ENCODE measurements at regions not wholly inside any gene's neighbourhood (a gene's known extent, or its start where the extent isn't known, plus 50 kb on each side); places are given as distances from the start of the nearest gene placed in this dataset.
"Not testable (repeated sequence)": the region's sequence is repeated elsewhere in the genome, so short reads cannot be mapped to it uniquely, and the experiment has no call there.

DNA sequence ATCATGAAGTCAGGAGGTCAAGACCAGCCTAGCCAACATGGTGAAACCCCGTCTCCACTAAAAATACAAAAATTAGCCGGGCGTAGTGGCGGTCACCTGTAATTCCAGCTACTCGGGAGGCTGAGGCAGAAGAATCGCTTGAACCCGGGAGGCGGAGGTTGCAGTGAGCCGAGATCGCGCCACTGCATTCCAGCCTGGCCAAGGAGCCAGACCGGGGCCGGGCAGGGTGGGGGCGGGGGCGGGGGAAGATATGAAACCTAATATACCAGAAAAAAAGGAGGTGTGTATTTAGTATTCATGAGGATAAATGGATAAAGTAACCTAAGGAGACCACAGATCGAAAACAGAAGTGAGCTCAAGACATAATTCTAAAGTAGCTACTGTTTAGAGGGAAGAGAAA, 186.5 kb upstream of the KCND2 start:
- not testable (repeated sequence) for DNase-seq (ENCODE audit: low read depth)

DNA sequence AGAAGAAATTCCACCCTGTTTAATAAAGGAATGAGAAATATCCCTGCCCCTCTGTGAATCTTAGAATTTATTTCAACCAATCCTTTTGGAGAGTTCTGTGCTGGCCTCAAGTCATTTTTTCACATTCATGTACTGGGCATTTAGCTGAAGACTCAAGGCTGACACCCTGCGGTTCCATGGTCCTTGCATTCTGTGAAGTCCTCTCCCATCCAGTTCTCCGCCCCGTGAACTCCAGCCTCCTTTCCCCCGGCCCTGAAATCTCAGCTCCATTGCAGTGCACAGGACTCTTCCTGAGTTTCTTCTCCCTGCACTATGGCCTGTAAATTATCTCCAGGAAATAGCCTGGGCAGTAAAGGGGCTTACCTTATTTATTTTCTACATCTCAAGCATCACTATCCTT, 183.0 kb upstream of the KCND2 start:
- no peak for DNase-seq (ENCODE audit: low read depth)

DNA sequence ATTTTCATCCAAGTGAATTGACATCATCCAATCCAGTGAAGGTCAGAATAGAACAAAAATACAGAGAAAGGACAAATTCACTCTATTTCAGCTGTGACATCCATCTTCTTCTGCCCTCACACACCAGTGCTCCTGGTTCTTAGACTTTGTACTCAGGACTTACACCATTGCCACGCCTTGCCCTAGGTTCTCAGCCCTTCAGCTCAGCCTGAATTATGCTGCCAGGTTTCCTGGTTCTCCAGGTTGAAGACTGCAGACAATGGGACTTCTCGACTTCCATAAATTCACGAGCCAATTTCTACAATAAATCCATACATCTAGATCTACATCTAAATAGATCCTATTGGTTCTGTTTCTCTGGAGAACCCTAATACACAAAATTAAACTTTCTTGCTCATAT, 181.2 kb upstream of the KCND2 start:
- DNase-seq (ENCODE audit: low read depth): no peak

DNA sequence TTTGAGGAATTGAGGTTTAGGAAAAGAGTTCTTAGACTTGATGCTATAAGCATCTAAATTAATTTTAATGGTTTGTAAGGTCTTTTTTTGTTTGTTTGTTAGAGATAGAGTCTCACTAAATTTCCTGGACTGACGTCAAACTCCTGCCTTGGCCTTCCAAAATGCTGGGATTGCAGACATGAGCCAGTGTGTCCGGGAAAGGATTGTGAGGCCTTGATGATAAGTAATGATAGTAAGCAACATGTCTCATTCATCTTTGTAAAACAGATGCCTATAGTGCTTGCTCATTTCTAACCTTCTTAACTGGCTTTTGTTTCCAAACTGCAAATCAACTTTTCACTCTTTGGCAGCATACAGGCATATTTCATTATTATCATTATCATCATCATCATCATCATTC, 176.0 kb upstream of the KCND2 start:
- DNase-seq (ENCODE audit: low read depth): no peak

DNA sequence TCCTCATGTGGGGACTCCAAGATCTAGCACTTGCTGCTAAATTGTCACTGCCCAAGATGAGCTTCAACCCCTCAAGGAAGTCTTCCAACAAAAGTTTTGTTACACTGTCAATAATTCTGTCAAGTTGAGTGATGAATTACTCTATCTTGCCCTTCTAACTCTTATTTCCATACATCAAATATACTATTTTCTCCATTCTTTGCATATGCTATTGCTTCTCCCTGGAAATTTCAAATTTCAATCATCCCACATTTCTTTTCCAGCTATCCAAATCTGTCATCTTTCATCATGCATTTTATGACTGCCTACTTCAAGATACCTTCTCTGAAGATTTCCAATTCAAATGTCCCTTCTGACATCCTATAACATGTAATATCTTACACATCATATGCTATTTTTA, 175.2 kb upstream of the KCND2 start:
- DNase-seq (ENCODE audit: low read depth): no peak

DNA sequence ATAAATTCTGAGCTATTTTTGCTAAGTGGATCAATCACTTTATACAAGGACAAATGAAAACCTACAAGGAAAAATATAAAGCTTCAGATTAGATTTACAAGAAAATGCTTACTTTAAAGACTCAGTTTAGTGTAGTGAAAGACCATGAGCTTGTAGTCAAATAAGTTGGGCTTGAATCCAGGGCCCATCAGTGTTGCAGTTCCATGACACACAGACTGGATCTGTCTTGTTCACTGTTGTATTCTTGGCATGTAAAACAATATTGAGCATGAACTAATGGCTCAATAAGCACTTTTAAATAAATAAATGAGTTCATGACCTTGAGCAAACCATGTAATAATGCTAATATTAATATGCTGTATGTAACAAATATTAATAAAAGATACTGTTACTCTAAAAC, 164.6 kb upstream of the KCND2 start:
- DNase-seq (ENCODE audit: low read depth): no peak

DNA sequence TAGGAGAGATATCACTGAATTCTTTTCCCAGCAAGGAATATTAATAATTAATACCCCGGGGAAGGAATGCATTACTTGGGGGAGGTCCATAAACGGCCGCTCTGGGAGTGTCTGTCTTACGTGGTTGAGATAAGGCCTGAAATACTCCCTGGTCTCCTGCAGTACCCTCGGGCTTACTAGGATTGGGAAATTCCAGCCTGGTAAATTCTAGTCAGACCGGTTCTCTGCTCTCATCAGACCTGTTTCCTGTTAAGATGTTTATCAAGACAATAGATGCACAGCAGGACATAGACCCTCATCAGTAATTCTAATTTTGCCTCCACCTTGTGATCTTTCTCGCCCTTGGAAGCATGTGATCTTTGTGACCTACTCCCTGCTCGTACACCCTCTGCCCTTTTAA, 162.8 kb upstream of the KCND2 start:
- DNase-seq (ENCODE audit: low read depth): no peak

DNA sequence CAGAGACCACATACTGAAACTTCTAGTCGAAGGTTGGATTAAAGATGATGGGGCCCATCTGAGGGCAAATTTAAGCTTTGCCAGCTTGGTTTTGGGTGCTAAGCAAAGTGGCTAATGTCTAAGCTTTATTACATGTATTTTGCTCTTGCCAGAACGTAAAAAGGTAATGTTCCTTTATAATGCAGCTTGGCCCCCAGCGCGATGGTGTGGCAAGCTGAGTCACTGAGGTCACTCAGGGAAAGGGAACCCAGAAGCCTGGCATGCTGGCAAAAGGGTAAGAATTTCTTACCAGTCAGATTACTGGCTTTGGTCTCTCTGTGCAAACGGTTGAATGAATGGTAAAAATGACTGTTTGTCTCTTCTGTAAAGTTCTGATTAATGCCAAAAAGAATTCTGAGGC, 158.3 kb upstream of the KCND2 start:
- DNase-seq (ENCODE audit: low read depth): no peak

DNA sequence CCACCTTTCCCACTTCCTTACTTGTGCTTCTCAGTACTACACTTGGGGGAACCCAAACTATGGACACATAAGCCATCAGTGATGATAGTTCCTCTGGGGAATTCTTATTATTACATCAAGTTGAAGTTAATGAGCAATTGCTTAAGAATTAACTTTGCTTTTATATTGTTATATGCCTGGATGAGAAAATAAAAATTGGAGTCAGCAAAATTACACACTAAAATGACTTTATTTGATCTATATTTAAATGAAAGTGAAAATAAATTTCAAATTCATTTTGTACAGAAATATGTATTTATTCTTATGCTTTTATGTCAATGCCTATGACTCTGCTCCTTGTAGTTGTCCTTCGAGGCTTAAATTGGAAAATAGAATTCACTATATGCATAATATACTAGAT, 149.4 kb upstream of the KCND2 start:
- no peak for DNase-seq (ENCODE audit: low read depth)

DNA sequence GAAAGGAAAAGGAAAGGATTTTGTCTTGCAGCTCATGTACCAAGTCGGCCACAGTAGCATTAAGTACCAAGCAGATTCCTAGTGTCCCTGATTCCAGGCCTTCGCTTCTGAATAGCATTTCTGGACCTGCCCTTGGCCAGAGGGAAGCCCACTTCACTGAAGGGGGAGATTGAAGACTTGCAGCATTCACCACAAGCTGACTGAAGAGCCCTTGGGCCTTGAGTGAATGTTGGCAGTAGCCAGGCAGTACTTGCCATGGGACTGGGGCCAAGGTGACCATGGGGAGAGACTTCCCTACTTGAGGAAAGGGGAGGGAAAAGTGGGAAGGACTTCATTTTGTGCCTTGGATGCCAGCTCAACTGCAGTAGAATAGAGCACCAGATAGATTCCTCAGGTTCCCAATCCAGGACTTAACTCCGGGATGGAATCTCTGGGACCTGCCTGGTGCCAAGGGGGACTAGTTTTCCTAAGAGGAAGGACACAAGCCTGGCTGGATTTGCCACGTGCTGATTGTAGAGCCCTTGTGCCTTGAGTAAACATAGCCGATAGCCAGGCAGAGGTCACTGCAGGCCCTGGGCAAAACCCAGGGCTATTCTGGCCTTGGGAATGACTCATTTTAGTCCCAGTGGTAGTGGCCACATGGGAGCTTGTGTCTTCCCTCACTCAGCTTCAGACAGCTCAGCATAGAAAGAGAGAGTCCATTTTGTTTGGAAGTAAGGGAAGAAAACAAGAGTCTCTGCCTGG, 141.7 kb upstream of the KCND2 start:
- no peak for DNase-seq (ENCODE audit: low read depth)

DNA sequence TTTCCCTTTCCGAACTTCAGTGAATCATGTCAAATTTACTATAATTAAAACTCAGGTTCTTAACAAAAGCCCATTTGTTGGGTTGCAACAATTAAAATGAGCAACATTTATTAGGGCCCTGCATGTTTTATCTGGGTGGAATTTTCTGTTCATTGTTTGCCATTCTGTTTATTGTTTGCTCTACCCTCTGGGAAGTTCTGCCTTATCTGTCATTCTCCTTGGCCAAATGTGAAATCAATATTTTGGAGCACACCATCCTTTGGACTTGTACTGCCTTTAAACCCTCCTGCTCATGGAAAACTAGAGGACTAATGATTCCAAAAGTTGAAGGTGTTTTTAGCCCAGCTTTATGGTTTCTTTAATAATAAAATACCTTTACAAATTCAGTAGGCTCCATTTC, 134.5 kb upstream of the KCND2 start:
- no peak for DNase-seq (ENCODE audit: low read depth)

DNA sequence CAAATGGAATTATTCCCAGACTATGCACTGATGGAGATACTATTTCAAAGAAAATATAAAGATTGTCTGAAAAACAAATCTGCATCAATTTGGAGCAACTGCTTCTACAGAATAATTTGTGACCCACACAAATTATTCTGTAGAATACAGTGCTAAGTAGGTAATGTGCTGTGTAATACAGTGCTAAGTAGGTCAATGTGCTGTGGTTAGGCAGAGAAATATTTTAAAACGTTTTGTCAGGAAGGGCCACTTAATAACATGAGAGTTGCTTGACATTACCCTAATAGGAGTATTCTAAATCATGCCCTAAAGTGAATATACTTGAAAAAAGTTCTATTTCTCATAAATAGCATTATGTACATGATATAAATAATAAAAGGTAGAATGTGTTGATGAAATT, 116.5 kb upstream of the KCND2 start:
- DNase-seq (ENCODE audit: low read depth): no peak

DNA sequence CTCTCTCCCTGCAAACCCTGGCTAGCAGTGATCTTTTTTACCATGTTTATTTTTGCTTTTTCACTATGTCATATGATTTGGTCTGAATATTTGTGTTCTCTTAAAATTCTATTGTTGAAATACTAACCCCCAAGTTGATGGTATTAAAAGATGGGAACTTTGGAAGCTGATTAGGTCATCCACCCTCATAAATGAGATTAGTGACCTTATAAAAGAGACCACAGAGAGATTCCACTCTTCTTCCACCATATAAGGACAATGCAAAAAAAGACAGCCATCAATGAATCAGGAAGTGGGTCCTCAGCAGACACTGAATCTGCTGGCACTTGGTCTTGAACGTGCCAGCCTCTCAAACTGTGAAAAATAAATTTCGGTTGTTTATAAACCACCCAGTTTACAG, 112.8 kb upstream of the KCND2 start:
- DNase-seq (ENCODE audit: low read depth): no peak

DNA sequence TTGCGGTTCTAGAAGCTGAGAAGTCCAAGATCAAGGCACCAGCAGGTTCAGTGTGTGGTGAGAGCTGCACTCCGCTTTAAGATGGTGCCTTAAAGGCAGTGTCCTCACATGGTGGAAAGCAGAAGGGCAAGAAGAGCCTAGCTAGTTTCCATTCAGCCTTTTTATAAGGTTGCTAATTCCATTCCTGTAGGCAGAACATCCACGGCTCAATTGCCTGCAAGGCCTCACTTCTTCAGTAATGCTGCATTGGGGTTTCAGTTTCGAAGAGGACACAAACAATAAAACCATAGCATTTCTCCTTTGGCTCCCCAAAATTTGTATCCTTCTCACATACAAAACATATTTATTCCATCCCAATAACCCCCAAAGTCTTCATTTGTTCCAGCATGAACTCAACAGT, 109.5 kb upstream of the KCND2 start:
- no peak for DNase-seq (ENCODE audit: low read depth)

DNA sequence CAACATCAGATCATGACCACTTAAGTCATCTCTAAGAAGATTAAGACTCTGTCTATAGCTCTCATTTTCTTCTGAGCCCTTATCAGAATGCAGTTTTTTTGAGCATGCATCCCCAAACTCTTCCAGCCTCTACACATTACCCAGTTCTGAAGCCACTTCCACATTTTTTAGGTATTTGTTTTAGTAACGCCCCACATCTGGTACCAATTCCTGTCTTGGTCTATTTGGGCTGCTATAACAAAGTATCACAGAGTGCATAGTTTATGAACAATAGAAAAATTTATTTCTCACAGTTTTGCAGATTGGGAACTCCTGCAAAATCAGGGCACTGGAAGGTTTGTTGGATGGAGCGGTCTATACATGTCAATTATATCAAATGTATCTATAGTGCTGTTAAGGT, 107.7 kb upstream of the KCND2 start:
- DNase-seq (ENCODE audit: low read depth): no peak

DNA sequence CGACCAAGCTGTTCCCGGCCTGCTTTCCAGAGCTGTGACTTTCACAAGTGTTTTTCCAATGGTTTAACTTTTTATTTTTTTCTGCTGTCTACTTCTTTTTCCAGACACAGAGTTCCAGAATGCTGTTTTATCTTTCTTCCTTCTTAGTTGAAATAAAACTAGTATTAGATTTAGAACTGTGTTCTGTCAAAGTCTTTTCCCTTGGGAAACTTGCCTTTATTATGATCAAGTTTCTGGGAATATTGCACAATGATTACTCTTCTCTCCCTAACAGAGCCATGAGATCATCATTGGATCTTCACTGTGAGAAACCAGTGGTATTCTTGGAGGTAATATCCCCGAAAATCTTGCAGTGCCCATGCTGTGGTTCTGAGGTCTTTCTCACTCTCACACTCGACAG, 104.9 kb upstream of the KCND2 start:
- DNase-seq (ENCODE audit: low read depth): no peak

DNA sequence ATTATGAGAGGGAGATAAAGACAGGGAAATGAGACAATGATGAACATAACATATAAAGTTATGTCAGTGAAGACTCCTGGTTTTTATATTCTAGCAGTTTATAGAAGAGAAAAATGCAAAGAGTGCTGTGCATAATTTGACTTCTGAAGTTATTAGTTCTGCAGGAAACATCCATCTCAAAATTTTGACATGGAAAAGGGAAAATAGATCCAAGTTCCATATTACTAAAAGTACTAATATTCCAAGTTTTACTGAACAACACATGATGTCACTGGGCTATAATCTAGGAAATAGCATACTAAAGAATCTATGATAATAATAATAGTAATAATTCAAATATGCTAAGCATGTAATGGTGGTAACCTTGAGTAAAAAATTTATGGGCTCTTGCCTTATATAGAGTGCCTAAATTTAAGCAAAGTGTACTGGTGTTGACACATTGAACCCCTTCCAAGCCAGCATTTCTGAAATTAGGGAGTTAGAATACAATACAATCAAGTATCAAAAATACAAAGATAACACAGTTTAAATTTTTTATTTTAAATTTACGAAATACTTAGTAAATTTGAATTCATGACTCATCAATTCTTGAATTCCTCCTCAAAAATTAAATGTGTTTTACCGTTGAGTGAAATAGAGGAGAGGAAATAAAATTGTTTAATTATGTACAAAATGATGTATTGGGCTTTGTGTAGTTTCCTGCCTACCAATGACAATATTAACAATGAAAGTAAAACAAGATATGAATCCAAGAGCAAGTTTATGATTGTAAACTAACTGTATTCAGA, 102.8 kb upstream of the KCND2 start:
- DNase-seq (ENCODE audit: low read depth): no peak

DNA sequence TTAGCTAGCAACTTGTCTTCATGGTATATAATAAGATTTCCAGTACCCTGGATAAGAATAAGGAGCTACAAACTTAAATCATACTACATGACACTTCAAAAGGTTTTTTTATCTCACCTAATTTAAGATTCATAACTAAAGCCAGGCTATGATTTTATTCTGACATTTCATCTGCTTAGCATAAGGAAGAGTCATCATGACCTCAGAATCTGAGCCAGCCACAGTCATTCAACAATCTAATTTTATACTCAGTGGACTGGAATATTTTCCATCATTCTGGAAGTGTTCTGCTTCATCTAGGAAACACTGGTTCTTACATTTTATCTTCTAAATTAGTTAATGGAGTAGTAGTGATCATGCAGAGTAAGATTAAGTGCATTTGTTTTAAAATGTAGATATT, 102.1 kb upstream of the KCND2 start:
- DNase-seq (ENCODE audit: low read depth): no peak

DNA sequence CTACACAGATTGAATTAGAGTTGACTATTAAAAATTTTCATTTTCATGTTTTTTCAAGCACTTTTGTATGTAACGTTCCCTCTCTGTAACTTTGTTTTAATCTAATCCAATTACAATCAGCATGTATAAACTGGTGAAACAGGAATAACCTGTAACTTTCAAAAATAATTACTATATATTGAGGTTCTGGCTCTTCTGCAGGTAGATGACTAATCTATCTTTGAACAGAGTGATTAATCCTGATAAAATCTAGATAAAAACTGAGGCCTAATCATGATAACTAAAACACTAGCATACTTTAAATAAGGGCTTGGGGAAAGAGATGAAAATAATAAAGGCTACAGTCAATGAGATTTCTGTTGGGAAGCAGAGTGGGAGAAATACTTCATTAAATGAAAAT, 101.6 kb upstream of the KCND2 start:
- no peak for DNase-seq (ENCODE audit: low read depth)

DNA sequence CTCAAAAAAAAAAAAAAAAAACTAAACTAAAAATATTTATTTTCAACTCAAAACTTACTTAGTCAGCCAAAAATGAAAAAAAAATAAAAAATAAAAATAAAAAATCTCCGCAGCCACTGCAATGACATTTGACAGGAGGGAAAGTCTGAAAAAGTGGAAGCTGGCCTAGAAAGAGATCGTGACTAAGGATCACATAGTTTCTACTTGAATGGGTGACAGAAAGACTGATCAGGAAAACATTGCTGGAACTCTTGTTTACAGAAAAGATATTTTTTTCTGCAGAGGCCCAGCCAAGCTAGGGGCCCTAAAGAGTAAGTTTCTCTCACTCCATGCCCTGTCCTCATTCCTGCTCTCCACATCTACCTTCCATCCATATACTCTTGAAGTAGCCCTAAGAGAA, 92.8 kb upstream of the KCND2 start:
- no peak for DNase-seq (ENCODE audit: low read depth)

DNA sequence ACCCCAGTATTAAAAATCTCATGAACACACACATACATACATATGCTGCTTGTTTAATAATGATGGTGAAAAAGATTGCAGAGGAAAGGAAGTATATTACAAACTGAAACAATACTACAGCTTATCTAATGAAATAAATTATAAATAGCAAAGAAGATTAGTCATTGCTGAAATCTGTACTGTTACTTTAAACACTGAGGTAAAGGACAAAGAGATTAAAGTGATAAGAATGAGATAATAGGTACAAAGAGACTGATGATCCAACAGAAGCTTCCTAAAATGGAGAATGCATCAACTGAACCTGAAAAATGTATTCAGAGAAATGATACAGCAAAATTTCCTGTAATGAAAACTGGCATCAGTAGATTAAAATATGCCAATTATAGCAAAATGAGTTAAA, 91.5 kb upstream of the KCND2 start:
- no peak for DNase-seq (ENCODE audit: low read depth)

DNA sequence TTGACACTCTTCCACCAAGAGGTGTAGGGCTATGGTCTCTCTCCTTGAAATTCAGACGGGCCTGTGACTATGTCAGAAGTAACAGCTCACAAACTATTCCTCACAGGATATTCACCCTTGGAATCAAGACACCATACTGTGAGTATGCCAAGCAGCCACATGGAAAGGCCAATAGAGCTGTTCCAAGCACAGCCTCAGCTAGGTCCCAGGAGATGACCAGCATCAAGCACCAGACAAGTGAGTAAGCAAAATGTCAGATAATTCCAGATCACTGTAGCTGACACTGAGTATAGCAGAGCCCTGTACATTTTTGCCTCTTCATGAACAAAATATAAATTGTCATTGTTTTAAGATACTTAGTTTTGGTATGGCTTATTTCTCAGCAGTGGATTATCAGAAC, 88.1 kb upstream of the KCND2 start:
- no peak for DNase-seq (ENCODE audit: low read depth)

DNA sequence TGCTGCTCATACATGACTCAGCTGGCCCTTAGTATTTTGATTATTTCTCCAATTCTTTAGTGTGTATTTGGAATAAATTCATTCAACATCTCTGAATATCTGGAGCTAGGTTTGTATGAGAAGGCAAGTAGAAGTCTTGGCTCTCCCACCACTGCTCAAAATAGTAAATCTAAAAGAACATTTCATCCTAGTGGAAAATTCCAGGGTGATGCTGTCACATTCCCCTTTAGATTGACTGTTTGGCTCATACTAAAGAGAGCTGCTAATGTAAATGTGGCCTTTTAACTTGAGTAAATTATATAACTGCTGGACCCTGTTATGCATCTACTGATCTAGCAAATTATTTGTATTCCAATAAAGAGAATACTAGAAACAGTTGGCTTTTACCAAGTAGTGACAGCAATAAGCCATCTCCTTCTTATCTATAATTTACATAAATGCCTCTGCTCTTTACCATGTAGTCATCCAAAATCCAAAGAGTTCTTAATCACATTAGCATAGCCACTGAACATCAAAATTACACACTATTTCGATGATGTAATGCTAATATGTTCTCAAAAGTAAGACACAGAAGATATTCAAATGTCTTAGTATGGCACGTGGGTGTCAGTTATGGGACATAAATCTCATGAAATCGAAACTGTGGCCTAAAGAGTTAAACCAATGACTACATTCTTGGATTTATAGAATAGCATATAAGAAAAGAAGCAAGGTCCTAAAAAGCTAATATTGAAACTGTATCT, 86.9 kb upstream of the KCND2 start:
- DNase-seq (ENCODE audit: low read depth): no peak

All from HS-5 (cell line).